ENCODE measurements at regions not wholly inside any gene's neighbourhood (a gene's known extent, or its start where the extent isn't known, plus 50 kb on each side); places are given as distances from the start of the nearest gene placed in this dataset.

DNA sequence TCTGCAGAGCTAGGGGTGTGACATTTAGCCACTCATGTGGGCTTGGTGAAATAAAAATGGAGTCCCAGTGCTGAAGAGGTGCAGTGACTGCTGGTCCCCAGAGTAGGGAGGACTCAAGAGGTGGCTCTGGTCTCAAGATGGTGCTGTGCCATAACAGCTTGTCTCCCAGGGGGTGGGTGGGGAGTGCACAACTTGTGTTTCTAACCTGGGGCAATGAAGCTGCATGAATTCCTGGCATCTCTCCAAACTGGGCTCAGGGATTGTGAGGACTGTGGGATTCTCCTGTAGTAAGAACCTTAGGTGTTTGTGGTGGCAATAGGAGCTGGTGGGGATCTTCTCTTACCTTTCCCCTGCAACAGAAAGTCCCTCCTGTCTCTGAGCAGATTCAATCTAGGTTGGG lies 278.9 kb upstream of the SFRP2 start:
- TF ChIP-seq CTCF (conservative IDR thresholded peaks at IDR 0.05 in 1 of 2, IDR thresholded peaks at IDR 0.05 in 1 of 2; ENCODE audit: low read depth in 1 of 2, low read length in 2 of 2) (no peak), EZH2 (IDR thresholded peaks at IDR 0.05; ENCODE audit: low read length, missing control alignments) (no peak)
